SK-N-SH treated with all-trans-retinoic acid at 6 μM for 48 hours (cell line): ENCODE measurements at regions not wholly inside any gene's neighbourhood (a gene's known extent, or its start where the extent isn't known, plus 50 kb on each side); places are given as distances from the start of the nearest gene placed in this dataset.

Experiments used
- ATAC-seq: fragments of 200-7000 bp; cut with Tn5 transposase; 3 replicates; pipeline ENCODE4 v1.9.1; 2020; ENCODE audit warnings: mild to moderate bottlenecking, moderate library complexity
- ARNTL ChIP-seq: fragments of 450-650 bp; formaldehyde crosslinking; IDR thresholded peaks from 2 replicates; pipeline ENCODE4 v1.5.0; 2020; ENCODE audit warnings: low read depth, mild to moderate bottlenecking, moderate library complexity, borderline replicate concordance
- BACH2 ChIP-seq: fragments of 250-450 bp; sonication (Bioruptor Pico); IDR thresholded peaks from 2 replicates; pipeline ENCODE4 v1.9.0; 2021; ENCODE audit warnings: mild to moderate bottlenecking, borderline replicate concordance
- CREB5 ChIP-seq: fragments of 250-450 bp; sonication (Bioruptor Pico); IDR thresholded peaks from 2 replicates; pipeline ENCODE4 v1.5.1; 2020; ENCODE audit warnings: low read depth, mild to moderate bottlenecking, moderate library complexity
- CSDC2 ChIP-seq: fragments of 250-450 bp; sonication (Bioruptor Pico); IDR thresholded peaks from 2 replicates; pipeline ENCODE4 v1.5.0; 2020; ENCODE audit warnings: mild to moderate bottlenecking, moderate library complexity
- ESRRG ChIP-seq: fragments of 250-450 bp; sonication (Bioruptor Pico); IDR thresholded peaks from 2 replicates; pipeline ENCODE4 v1.6.1; 2021; ENCODE audit warnings: mild to moderate bottlenecking
- GLIS3 ChIP-seq: fragments of 250-450 bp; sonication (Bioruptor Pico); IDR thresholded peaks from 2 replicates; pipeline ENCODE4 v1.5.0; 2020; ENCODE audit warnings: mild to moderate bottlenecking, moderate library complexity
- ISL1 ChIP-seq: fragments of 250-450 bp; sonication (Bioruptor Pico); IDR thresholded peaks from 2 replicates; pipeline ENCODE4 v2.1.2; 2022; ENCODE audit warnings: mild to moderate bottlenecking, moderate library complexity
- OSR1 ChIP-seq: fragments of 250-450 bp; sonication (Bioruptor Pico); IDR thresholded peaks from 2 replicates; pipeline ENCODE4 v1.8.0; 2022; ENCODE audit warnings: moderate library complexity, mild to moderate bottlenecking, inconsistent platforms
- PPARA ChIP-seq: fragments of 250-450 bp; sonication (Bioruptor Pico); IDR thresholded peaks from 2 replicates; pipeline ENCODE4 v1.5.0; 2020; ENCODE audit warnings: mild to moderate bottlenecking, borderline replicate concordance
- RARB ChIP-seq: fragments of 250-450 bp; sonication (Bioruptor Pico); IDR thresholded peaks from 2 replicates; pipeline ENCODE4 v1.8.0; 2021; ENCODE audit warnings: mild to moderate bottlenecking, moderate library complexity
- SNAI2 ChIP-seq: fragments of 250-450 bp; sonication (Bioruptor Pico); IDR thresholded peaks from 2 replicates; pipeline ENCODE4 v1.5.0; 2020; ENCODE audit warnings: mild to moderate bottlenecking, moderate library complexity
- TCF4 ChIP-seq: fragments of 250-450 bp; sonication (Bioruptor Pico); IDR thresholded peaks from 2 replicates; pipeline ENCODE4 v1.8.0; 2021; ENCODE audit warnings: mild to moderate bottlenecking, moderate library complexity, borderline replicate concordance
- TOX ChIP-seq: fragments of 250-450 bp; sonication (Bioruptor Pico); IDR thresholded peaks from 2 replicates; pipeline ENCODE4 v1.8.0; 2021; ENCODE audit warnings: mild to moderate bottlenecking, moderate library complexity, borderline replicate concordance
- TSHZ2 ChIP-seq: fragments of 250-450 bp; sonication (Bioruptor Pico); IDR thresholded peaks from 2 replicates; pipeline ENCODE4 v1.5.0; 2020; ENCODE audit warnings: mild to moderate bottlenecking, moderate library complexity
- ZC3H10 ChIP-seq: fragments of 250-450 bp; sonication (Bioruptor Pico); IDR thresholded peaks from 2 replicates; pipeline ENCODE4 v1.5.1; 2021; ENCODE audit warnings: mild to moderate bottlenecking, moderate library complexity
- ZFP3 ChIP-seq: fragments of 250-450 bp; sonication (Bioruptor Pico); IDR thresholded peaks from 2 replicates; pipeline ENCODE4 v1.5.0; 2020; ENCODE audit warnings: mild to moderate bottlenecking, moderate library complexity
- ZFP30 ChIP-seq: fragments of 450-650 bp; formaldehyde crosslinking; IDR thresholded peaks from 2 replicates; pipeline ENCODE4 v1.5.0; 2022; ENCODE audit warnings: mild to moderate bottlenecking, moderate library complexity
- ZNF565 ChIP-seq: fragments of 450-650 bp; formaldehyde crosslinking; conservative IDR thresholded peaks from 2 replicates; pipeline ENCODE4 v1.5.0; 2020; ENCODE audit warnings: low read depth, mild to moderate bottlenecking, moderate library complexity
- ZNF70 ChIP-seq: fragments of 450-650 bp; formaldehyde crosslinking; IDR thresholded peaks from 2 replicates; pipeline ENCODE4 v1.5.0; 2020; ENCODE audit warnings: mild to moderate bottlenecking, moderate library complexity
- ZNF8 ChIP-seq: fragments of 450-650 bp; formaldehyde crosslinking; IDR thresholded peaks from 2 replicates; pipeline ENCODE4 v1.5.0; 2020; ENCODE audit warnings: mild to moderate bottlenecking, moderate library complexity
- TF ChIP-seq, protein P1 (sequence below): fragments of 250-450 bp; sonication (Bioruptor Pico); IDR thresholded peaks from 2 replicates; pipeline ENCODE4 v1.5.1; 2021; ENCODE audit warnings: mild to moderate bottlenecking, moderate library complexity
- TF ChIP-seq, protein P2 (sequence below): fragments of 250-450 bp; sonication (Bioruptor Pico); IDR thresholded peaks from 2 replicates; pipeline ENCODE4 v1.8.0; 2020; ENCODE audit warnings: mild to moderate bottlenecking, moderate library complexity, borderline replicate concordance
- TF ChIP-seq, protein P3 (sequence below): fragments of 250-450 bp; sonication (Bioruptor Pico); IDR thresholded peaks from 2 replicates; pipeline ENCODE4 v1.8.0; 2021; ENCODE audit warnings: low read depth, mild to moderate bottlenecking, moderate library complexity, borderline replicate concordance

DNA sequence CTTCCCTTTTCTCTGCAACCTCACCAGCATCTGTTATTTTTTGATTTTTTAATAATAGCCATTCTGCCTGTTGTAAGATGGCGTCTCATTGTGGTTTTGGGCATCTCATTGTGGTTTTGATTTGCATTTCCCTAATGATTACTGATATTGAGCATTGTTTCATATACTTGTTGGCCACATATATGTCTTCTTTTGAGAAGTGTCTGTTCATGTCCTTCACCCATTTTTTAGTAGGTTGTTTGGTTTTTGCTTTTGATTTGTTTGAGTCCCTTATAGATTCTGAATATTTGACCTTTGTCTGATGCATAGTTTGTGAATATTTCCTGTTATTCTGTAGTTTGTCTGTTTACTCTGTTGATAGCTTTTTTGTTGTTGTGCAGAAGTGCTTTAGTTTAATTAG, 312.2 kb upstream of the TBC1D5 start:
- no peak for TF ChIP-seq OSR1 (CRISPR knock-in tag)
- no peak for TF ChIP-seq ZFP3 (CRISPR knock-in tag)
- TF ChIP-seq SNAI2: no peak
- no peak for ATAC-seq

- ATAC-seq: no peak
These were observed 308.9 kb upstream of the TBC1D5 start for GRCh38 chr3:18051306-18051705.

GRCh38 chr3:18049096-18049495, 306.7 kb upstream of the TBC1D5 start:
- TF ChIP-seq TCF4 (CRISPR knock-in tag) (no peak), ZC3H10 (CRISPR knock-in tag) (no peak), BACH2 (CRISPR knock-in tag) (no peak), ISL1 (CRISPR knock-in tag) (no peak), ZFP30 (no peak), OSR1 (CRISPR knock-in tag) (no peak), SNAI2 (no peak)
- no peak for ATAC-seq

More at GRCh38 chr3:18051306-18051705, 308.9 kb upstream of the TBC1D5 start:
- TF ChIP-seq TSHZ2 (CRISPR knock-in tag) (no peak), RARB (CRISPR knock-in tag) (no peak), BACH2 (CRISPR knock-in tag) (no peak), TOX (CRISPR knock-in tag) (no peak), ZFP3 (CRISPR knock-in tag) (no peak), GLIS3 (CRISPR knock-in tag) (no peak), PPARA (no peak), CSDC2 (CRISPR knock-in tag) (no peak), ZNF565 (CRISPR knock-in tag) (no peak), SNAI2 (no peak), CREB5 (CRISPR knock-in tag) (no peak), ISL1 (CRISPR knock-in tag) (no peak), ZNF8 (CRISPR knock-in tag) (no peak), ZC3H10 (CRISPR knock-in tag) (no peak), ESRRG (no peak), ZNF70 (CRISPR knock-in tag) (no peak), ARNTL (CRISPR knock-in tag) (no peak)
- TF ChIP-seq, protein P1, sequence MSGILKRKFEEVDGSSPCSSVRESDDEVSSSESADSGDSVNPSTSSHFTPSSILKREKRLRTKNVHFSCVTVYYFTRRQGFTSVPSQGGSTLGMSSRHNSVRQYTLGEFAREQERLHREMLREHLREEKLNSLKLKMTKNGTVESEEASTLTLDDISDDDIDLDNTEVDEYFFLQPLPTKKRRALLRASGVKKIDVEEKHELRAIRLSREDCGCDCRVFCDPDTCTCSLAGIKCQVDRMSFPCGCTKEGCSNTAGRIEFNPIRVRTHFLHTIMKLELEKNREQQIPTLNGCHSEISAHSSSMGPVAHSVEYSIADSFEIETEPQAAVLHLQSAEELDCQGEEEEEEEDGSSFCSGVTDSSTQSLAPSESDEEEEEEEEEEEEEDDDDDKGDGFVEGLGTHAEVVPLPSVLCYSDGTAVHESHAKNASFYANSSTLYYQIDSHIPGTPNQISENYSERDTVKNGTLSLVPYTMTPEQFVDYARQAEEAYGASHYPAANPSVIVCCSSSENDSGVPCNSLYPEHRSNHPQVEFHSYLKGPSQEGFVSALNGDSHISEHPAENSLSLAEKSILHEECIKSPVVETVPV (CRISPR knock-in tag): no peak

- no peak for ATAC-seq
- TF ChIP-seq, protein P2, sequence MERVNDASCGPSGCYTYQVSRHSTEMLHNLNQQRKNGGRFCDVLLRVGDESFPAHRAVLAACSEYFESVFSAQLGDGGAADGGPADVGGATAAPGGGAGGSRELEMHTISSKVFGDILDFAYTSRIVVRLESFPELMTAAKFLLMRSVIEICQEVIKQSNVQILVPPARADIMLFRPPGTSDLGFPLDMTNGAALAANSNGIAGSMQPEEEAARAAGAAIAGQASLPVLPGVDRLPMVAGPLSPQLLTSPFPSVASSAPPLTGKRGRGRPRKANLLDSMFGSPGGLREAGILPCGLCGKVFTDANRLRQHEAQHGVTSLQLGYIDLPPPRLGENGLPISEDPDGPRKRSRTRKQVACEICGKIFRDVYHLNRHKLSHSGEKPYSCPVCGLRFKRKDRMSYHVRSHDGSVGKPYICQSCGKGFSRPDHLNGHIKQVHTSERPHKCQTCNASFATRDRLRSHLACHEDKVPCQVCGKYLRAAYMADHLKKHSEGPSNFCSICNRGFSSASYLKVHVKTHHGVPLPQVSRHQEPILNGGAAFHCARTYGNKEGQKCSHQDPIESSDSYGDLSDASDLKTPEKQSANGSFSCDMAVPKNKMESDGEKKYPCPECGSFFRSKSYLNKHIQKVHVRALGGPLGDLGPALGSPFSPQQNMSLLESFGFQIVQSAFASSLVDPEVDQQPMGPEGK (CRISPR knock-in tag): no peak
- TF ChIP-seq ESRRG (no peak), CREB5 (CRISPR knock-in tag) (no peak), SNAI2 (no peak), ARNTL (CRISPR knock-in tag) (no peak), ZNF8 (CRISPR knock-in tag) (no peak), TCF4 (CRISPR knock-in tag) (no peak), ZNF70 (CRISPR knock-in tag) (no peak), RARB (CRISPR knock-in tag) (no peak), CSDC2 (CRISPR knock-in tag) (no peak), ZC3H10 (CRISPR knock-in tag) (no peak), PPARA (no peak), ISL1 (CRISPR knock-in tag) (no peak), BACH2 (CRISPR knock-in tag) (no peak), ZNF565 (CRISPR knock-in tag) (no peak), TOX (CRISPR knock-in tag) (no peak), ZFP3 (CRISPR knock-in tag) (no peak)
- TF ChIP-seq, protein P3, sequence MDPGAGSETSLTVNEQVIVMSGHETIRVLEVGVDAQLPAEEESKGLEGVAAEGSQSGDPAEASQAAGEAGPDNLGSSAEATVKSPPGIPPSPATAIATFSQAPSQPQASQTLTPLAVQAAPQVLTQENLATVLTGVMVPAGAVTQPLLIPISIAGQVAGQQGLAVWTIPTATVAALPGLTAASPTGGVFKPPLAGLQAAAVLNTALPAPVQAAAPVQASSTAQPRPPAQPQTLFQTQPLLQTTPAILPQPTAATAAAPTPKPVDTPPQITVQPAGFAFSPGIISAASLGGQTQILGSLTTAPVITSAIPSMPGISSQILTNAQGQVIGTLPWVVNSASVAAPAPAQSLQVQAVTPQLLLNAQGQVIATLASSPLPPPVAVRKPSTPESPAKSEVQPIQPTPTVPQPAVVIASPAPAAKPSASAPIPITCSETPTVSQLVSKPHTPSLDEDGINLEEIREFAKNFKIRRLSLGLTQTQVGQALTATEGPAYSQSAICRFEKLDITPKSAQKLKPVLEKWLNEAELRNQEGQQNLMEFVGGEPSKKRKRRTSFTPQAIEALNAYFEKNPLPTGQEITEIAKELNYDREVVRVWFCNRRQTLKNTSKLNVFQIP (CRISPR knock-in tag): no peak
- TF ChIP-seq, protein P1 (CRISPR knock-in tag): no peak
- TF ChIP-seq, all 23 proteins: peak for 0
These were observed 304.6 kb upstream of the TBC1D5 start for GRCh38 chr3:18047052-18047451.
